Esophagus squamous epithelium (tissue), 4 donors: ENCODE measurements at regions not wholly inside any gene's neighbourhood (a gene's known extent, or its start where the extent isn't known, plus 50 kb on each side); places are given as distances from the start of the nearest gene placed in this dataset.

Experiments
- CTCF ChIP-seq, 6 experiments: fragments of 450-650 bp in 4 of 6; fragments of 200-600 bp in 2 of 6; sonication (generic) in 2 of 6; IDR thresholded peaks; one replicate each; pipeline ENCODE4 v1.5.1; 2016 to 2019; ENCODE audit warnings: antibody characterized with exemption in 6 of 6, mild to moderate bottlenecking in 4 of 6, moderate library complexity in 4 of 6
- POLR2A ChIP-seq, 4 donors: fragments of 450-650 bp; IDR thresholded peaks; one replicate each; pipeline ENCODE4 v1.6.1; 2017; ENCODE audit warnings: antibody characterized with exemption in 4 of 4, mild to moderate bottlenecking in 4 of 4, moderate library complexity in 3 of 4

DNA sequence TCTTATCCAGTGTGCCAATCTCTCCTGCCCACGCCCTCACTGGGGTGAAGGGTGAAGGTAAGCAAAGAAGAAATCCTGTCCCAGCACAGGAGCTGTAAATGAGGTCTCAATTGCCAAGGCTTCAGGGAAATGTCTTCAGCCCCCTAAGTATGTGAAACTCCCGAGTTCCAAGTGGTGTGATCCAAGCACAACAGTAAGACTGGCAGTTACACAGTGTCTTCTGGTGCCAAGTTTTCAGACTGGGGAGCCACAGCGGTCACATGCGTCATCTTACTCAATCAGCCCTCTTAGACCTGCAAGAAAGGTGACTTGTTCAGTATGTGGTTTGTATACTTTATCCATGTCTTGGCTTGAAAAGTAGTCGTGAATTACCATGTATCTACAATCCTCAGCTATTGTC, 55.0 kb upstream of the SPRED2 start:
- no peak for TF ChIP-seq CTCF (IDR thresholded peaks at IDR 0.05)
- no peak for TF ChIP-seq POLR2A (IDR thresholded peaks at IDR 0.05)
